Germinal center (tissue), 1 donor: ENCODE measurements at regions not wholly inside any gene's neighbourhood (a gene's known extent, or its start where the extent isn't known, plus 50 kb on each side); places are given as distances from the start of the nearest gene placed in this dataset.

ENCODE experiments used
- DNase-seq: peaks from one replicate; pipeline ENCODE4 v3.0.0; 2012; ENCODE audit warnings: mixed read lengths, low spot score

GRCh38 chr14:51145246-51145645 is 50.3 kb upstream of the TRIM9 start:
- DNase-seq = no peak

GRCh38 chr14:51147183-51147582 is 52.3 kb upstream of the TRIM9 start:
- no peak for DNase-seq

GRCh38 chr14:51155326-51155725 is 60.4 kb upstream of the TRIM9 start:
- DNase-seq = no peak

GRCh38 chr14:51157012-51157411 is 62.1 kb upstream of the TRIM9 start:
- DNase-seq = peak; percentile 10

- no peak for DNase-seq
These were observed 66.0 kb upstream of the TRIM9 start for GRCh38 chr14:51160871-51161270.

GRCh38 chr14:51165415-51165814 is 70.5 kb upstream of the TRIM9 start:
- no peak for DNase-seq

- DNase-seq = no peak
These were observed 72.3 kb upstream of the TMX1 start for GRCh38 chr14:51167587-51168214.

GRCh38 chr14:51168215-51168613 is 71.8 kb upstream of the TMX1 start:
- DNase-seq = no peak

GRCh38 chr14:51173863-51174262 is 66.2 kb upstream of the TMX1 start:
- DNase-seq = no peak

- no peak for DNase-seq
These were observed 63.2 kb upstream of the TMX1 start for GRCh38 chr14:51176839-51177238.

GRCh38 chr14:51180577-51180976 is 59.5 kb upstream of the TMX1 start:
- DNase-seq = peak; percentile 30

- DNase-seq = no peak
These were observed 57.9 kb upstream of the TMX1 start for GRCh38 chr14:51182131-51182565.

GRCh38 chr14:51185180-51185579 is 54.9 kb upstream of the TMX1 start:
- DNase-seq = no peak

GRCh38 chr14:51185754-51186153 is 54.3 kb upstream of the TMX1 start:
- no peak for DNase-seq

- DNase-seq = no peak
These were observed 51.4 kb upstream of the TMX1 start for GRCh38 chr14:51188566-51189185.

GRCh38 chr14:51189600-51190376 is 50.3 kb upstream of the TMX1 start:
- DNase-seq = no peak
